Thymus (tissue), 11 donors: ENCODE measurements at regions not wholly inside any gene's neighbourhood (a gene's known extent, or its start where the extent isn't known, plus 50 kb on each side); places are given as distances from the start of the nearest gene placed in this dataset.

Experiments used
- DNase-seq, 9 donors: peaks; one replicate each; pipeline ENCODE4 v3.0.0-alpha.2; 2013; ENCODE audit warnings: low spot score in 9 of 9, low read depth in 6 of 9, missing footprints in 1 of 9
- H3K27ac ChIP-seq, 2 donors: one replicate each; pipeline ENCODE4 v1.5.1; 2013; ENCODE audit warnings: control low read depth in 1 of 2, low read depth in 1 of 2, low read length in 1 of 2, mild to moderate bottlenecking in 1 of 2, moderate library complexity in 1 of 2
- H3K27me3 ChIP-seq, 2 donors: one replicate each; pipeline ENCODE4 v1.5.1; 2013; ENCODE audit warnings: low read length in 1 of 2; ENCODE audit not compliant: control insufficient read depth in 2 of 2, insufficient read depth in 1 of 2
- H3K36me3 ChIP-seq, 2 donors: one replicate each; pipeline ENCODE4 v1.5.1; 2013; ENCODE audit warnings: low read length in 1 of 2, mild to moderate bottlenecking in 1 of 2, moderate library complexity in 1 of 2; ENCODE audit not compliant: control insufficient read depth in 2 of 2, insufficient read depth in 2 of 2
- H3K4me1 ChIP-seq, 2 donors: one replicate each; pipeline ENCODE4 v1.5.1; 2013; ENCODE audit warnings: low read length in 2 of 2; ENCODE audit not compliant: control insufficient read depth in 2 of 2, insufficient read depth in 2 of 2
- H3K4me3 ChIP-seq, 2 donors: one replicate each; pipeline ENCODE4 v1.5.1; 2013; ENCODE audit warnings: low read length in 2 of 2, control low read depth in 1 of 2, mild to moderate bottlenecking in 1 of 2
- H3K9me3 ChIP-seq, 2 donors: one replicate each; pipeline ENCODE4 v1.5.1; 2013; ENCODE audit warnings: low read length in 1 of 2, mild to moderate bottlenecking in 1 of 2; ENCODE audit not compliant: control insufficient read depth in 2 of 2, insufficient read depth in 1 of 2
- WGBS: extraction: QIAGEN DNeasy Blood & Tissue Kit; methylation state at CpG from one replicate; pipeline ENCODE4 v1.1.7; 2013; 5-methylcytosine and 5-hydroxymethylcytosine counted together
- donor health status: healthy.

DNA sequence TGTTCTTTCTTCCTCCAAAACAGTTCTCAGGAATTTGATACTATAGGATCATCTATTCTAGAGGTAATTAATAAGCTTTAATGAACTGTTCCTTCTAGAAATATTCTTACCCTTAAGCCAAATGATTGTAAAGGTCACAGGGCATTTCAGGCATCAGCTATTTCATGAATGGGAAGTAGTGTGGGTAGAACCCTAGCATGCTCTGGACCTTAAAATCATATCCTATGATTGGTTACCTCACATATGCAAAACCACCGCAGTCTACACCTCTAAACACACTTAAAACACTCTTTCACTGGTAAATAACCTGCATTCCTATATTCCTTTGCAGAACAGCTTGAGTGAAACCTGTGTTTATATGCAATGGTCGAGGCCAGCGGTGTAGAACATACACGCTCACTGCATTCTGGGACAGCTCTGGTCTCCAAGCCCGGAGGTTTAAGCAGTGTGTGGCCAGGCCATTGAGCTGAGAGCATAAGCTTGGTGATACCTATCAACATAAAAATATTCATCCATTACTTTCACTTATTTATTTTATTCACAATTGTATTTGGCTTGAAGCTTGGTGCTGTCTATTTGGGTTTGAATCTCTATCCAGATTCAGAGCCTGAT lies 87.7 kb upstream of the RASGRP1 start:
- Histone ChIP-seq H3K9me3 (no peaks in the 10 kb centered on the region), H3K4me3 (peak overlapping the region; percentile 25 to 28), H3K27ac (peak overlapping the region; percentile 85 to 92), H3K4me1 (peaks cover 39 to 57% of the 10 kb centered on the region in 2 donors), H3K36me3 (no peaks in the 10 kb centered on the region), H3K27me3 (no peaks in the 10 kb centered on the region)
- 82% methylated on average over 5 of the region's 5 CpGs for WGBS
- DNase-seq = no peak

DNA sequence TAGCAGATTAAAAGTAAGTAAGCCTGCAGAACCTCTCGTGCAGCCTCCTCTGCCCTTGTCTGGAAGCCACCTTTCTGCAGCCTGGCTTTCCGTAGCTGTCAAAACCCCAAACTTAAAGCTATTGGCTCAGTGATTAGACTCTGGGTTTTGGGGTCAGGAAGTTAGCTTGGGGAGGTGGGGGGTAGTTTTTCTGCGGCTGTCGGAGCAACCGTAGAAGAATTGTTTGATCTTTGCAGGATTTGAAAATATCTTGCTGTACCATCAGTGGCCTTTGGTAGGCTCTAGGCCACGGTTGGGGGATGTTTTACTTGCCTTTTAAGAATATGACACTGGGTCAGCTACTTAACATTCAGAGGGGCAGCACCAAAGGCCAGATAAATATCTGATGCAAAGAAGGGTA lies 88.4 kb upstream of the RASGRP1 start:
- DNase-seq = peak in 7 of 9 donors; percentile 74 to 95 (median 84)

DNA sequence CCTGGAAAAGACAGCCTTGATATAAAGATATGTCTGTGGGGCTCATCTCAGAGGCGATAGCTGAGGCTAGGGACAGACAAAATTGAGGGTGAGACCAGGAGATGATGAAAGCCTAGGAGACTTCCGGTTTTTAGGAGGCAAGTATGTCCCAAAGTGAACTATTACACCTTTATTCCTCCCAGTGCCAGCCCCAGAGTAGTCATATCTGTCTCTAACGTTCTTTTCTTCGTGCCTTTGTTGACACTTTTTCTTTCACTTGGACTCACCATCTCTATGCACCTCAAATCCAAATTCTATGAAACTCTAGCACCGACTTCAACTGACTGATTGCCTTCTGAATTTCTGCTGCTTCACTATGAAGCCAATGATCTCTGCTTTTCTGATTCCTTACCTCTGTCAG lies 93.8 kb upstream of the RASGRP1 start:
- H3K36me3 ChIP-seq = no peaks in the 10 kb centered on the region
- H3K27me3 ChIP-seq = no peaks in the 10 kb centered on the region
- H3K9me3 ChIP-seq = no peaks in the 10 kb centered on the region
- 97% methylated on average over 5 of the region's 5 CpGs for WGBS
- H3K4me3 ChIP-seq = no peak overlapping the region
- no peak for DNase-seq
- peaks cover 19 to 39% of the 10 kb centered on the region in 2 donors for H3K4me1 ChIP-seq
- H3K27ac ChIP-seq = no peak overlapping the region

More for the DNA sequence above, 88.4 kb upstream of the RASGRP1 start:
- Histone ChIP-seq H3K4me3 (peak overlapping the region; percentile 25 to 28), H3K4me1 (peaks cover 36 to 52% of the 10 kb centered on the region in 2 donors), H3K27ac (peak overlapping the region; percentile 85 to 92), H3K9me3 (no peaks in the 10 kb centered on the region), H3K27me3 (no peaks in the 10 kb centered on the region), H3K36me3 (no peaks in the 10 kb centered on the region)
- WGBS = 3% methylated on average over 6 of the region's 6 CpGs

DNA sequence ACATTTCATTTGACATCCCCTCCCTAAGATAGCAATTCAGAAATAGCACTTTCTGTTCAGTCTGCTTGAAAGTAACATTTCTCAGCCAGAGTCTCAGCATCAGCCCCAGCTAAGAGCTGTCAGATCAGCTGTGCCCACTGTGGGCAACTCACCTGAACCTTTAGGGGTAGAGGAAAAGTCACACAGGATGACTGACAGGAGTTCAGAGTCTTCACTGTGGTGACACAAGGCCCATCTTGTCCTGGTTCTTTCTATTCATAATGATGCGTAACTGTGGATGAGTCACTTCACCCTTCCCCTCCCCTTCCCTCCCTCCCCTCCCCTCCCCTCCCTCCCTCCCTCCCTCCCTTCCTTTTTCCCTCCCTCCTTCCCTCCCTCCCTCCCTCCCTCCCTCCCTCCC lies 96.1 kb upstream of the RASGRP1 start:
- DNase-seq = no peak
- Histone ChIP-seq H3K27me3 (no peaks in the 10 kb centered on the region), H3K4me3 (no peak overlapping the region), H3K9me3 (no peaks in the 10 kb centered on the region), H3K27ac (no peak overlapping the region), H3K4me1 (peaks cover 15 to 36% of the 10 kb centered on the region in 2 donors), H3K36me3 (no peaks in the 10 kb centered on the region)
- 87% methylated on average over 1 of the region's 1 CpG for WGBS

DNA sequence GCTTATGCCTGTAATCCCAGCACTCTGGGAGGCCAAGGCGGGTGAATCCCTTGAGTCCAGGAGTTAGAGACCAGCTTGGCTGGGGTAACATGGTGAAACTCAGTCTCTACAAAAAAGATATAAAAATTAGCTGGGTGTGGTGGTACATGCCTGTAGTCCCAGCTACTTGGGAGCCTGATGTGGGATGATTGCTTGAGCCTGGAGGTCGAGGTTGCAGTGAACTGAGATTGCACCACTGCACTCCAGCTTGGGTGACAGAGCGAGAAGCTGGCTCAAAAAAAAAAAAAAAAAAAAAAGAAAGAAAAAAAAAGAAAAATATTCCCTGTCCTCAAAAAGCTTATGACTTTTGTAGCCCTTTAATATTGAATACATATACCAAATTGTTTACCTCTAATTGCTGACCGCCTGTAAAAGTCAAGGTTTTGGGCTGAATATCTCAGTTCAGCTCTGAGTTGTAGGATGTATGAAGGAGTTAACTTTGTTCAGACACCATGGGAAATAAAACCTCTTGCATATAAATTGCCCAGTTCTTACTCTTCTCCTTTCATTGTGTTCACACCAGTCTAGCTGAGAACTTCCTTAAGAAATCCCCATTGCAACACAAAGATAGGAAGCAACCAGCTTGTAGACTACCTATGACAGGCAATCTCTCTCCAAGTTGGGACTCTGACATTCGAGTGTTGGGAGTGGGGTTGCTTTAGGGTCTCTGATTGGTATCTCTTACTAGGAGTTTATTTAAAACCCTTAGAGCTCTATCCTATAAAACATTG lies 97.6 kb upstream of the RASGRP1 start:
- 96% methylated on average over 5 of the region's 5 CpGs for WGBS
- DNase-seq = no peak
- Histone ChIP-seq H3K4me1 (peaks cover 21 to 43% of the 10 kb centered on the region in 2 donors), H3K27me3 (no peaks in the 10 kb centered on the region), H3K27ac (no peak overlapping the region), H3K36me3 (no peaks in the 10 kb centered on the region), H3K4me3 (no peak overlapping the region), H3K9me3 (no peaks in the 10 kb centered on the region)

DNA sequence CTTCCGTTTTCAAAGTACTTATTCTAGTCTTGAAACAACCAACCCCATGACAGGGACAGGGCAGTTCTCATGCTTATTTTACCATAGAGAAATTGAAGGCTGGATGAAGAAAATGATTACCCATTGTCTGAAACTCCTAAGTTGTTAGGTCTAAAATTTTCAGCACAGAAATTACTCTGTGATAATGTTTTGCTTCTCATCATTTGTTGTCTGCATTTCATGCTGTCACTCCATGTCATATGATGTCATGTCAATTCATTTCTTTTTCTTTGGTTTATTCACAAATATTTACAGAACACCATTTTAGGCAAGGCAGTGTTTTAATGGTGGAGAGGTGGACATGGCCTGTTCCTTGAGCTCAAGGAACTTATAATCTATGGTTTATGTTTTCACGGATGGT lies 98.2 kb upstream of the RASGRP1 start:
- Histone ChIP-seq H3K27ac (no peak overlapping the region), H3K9me3 (no peaks in the 10 kb centered on the region), H3K27me3 (no peaks in the 10 kb centered on the region), H3K36me3 (no peaks in the 10 kb centered on the region), H3K4me1 (peaks cover 26 to 48% of the 10 kb centered on the region in 2 donors), H3K4me3 (no peak overlapping the region)
- WGBS = 95% methylated on average over 2 of the region's 2 CpGs
- DNase-seq = no peak

DNA sequence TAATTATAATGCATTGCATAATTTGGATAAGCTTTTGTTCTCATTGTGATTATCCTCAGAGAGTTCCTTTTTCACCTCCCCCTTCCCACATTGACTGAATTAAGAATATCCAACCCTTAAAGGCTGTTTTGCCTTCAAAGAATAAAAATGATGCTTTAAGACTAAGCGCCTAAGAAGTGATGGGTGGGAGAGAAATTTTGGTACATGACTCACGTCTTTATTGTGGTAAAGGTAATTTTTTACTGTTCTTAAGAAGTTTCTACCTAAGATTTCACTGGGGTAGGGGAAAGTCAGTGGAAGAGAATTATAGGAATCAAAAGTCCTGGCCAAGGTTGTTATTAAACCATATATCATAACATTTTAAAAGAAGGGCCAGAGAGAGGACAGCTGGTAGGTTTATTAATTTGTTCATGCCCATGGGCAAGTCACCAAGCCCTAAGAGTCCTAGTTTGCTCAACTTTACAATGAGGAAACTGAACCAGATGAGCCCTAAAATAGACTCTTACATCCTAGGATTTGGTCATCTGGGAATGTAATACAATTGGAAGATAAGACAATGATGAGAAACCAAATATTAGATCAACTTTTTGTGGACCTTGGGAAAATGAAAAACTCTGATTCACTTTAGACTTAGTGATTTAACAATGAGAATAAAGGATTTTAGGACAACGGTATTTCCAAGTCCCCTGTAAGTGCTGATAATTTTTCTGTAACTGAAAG lies 101.1 kb upstream of the RASGRP1 start:
- 54% methylated on average over 3 of the region's 3 CpGs for WGBS
- H3K27ac ChIP-seq = no peak overlapping the region
- DNase-seq = peak in 1 of 9 donors; percentile 31

DNA sequence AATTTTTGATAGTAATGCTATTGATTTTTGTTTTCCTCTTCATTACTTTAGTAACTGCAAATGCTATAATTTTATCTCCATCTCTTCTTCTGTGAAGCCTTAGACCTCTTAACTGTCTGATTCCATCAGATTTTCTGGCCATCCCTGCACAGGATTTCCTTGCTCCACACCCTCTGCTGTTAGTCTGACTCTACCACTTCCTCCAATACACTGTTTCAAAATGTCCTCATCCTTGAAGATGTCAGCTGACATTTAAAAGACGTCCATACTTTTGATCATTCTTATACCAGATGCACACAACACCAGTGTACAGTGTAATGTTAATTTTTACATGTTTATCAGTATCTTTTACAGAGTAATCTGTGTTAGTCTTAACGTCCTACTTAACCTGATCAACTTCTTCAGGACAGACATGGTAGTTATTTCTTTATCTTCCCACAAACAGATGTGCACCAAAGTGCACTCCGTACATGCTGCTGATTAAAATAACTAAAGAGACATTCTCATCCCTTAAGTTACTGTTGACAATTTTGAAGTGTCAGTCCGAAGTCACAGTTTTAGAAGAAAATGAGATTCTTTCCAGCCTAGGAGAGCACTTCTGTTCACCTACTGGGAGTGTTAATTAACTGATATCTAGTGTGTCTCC lies 102.4 kb upstream of the RASGRP1 start:
- Histone ChIP-seq H3K4me3 (no peak overlapping the region), H3K27ac (peak overlapping the region; percentile 27 to 81), H3K9me3 (no peaks in the 10 kb centered on the region), H3K4me1 (peaks cover 42 to 56% of the 10 kb centered on the region in 2 donors), H3K36me3 (no peaks in the 10 kb centered on the region), H3K27me3 (no peaks in the 10 kb centered on the region)
- WGBS = 20% methylated on average over 4 of the region's 4 CpGs
- DNase-seq = peak in 1 of 9 donors; percentile 51

More for the DNA sequence above, 101.1 kb upstream of the RASGRP1 start:
- H3K27me3 ChIP-seq = no peaks in the 10 kb centered on the region
- H3K4me1 ChIP-seq = peaks cover 31 to 45% of the 10 kb centered on the region in 2 donors
- no peaks in the 10 kb centered on the region for H3K9me3 ChIP-seq
- H3K4me3 ChIP-seq = no peak overlapping the region
- no peaks in the 10 kb centered on the region for H3K36me3 ChIP-seq
